Astrocyte (in vitro differentiated cells and primary cell): ENCODE measurements at regions not wholly inside any gene's neighbourhood (a gene's known extent, or its start where the extent isn't known, plus 50 kb on each side); places are given as distances from the start of the nearest gene placed in this dataset.

Experiments used
- DNase-seq: peaks from one replicate; pipeline ENCODE4 v3.0.0-alpha.2; 2010; ENCODE audit warnings: low read depth
- FAIRE-seq: peaks from 2 replicates; lab custom pipeline; 2011; peaks lifted over from hg19 to GRCh38; lab: Jason Lieb, UNC
- H2AFZ ChIP-seq: 2 replicates; pipeline ENCODE4 v1.6.0; 2012; ENCODE audit warnings: low read depth, low read length, inconsistent platforms
- H3K27ac ChIP-seq: 2 replicates; pipeline ENCODE4 v1.5.1; 2011; ENCODE audit warnings: low read depth, low read length, inconsistent platforms
- H3K27me3 ChIP-seq: 2 replicates; pipeline ENCODE4 v1.6.0; 2011; ENCODE audit warnings: low read length, inconsistent platforms; ENCODE audit not compliant: insufficient read depth
- H3K36me3 ChIP-seq: 2 replicates; pipeline ENCODE4 v1.5.1; 2011; ENCODE audit warnings: low read length, inconsistent platforms; ENCODE audit not compliant: insufficient read depth
- H3K4me1 ChIP-seq: 2 replicates; pipeline ENCODE4 v1.5.1; 2011; ENCODE audit warnings: low read length, inconsistent platforms; ENCODE audit not compliant: insufficient read depth
- H3K4me2 ChIP-seq: 2 replicates; pipeline ENCODE4 v1.6.0; 2012; ENCODE audit warnings: low read length, inconsistent platforms
- H3K4me3 ChIP-seq: 2 replicates; pipeline ENCODE4 v1.5.1; 2011; ENCODE audit warnings: low read depth, mild to moderate bottlenecking, low read length, inconsistent platforms; ENCODE audit not compliant: insufficient read depth
- H3K79me2 ChIP-seq: 2 replicates; pipeline ENCODE4 v1.6.0; 2012; ENCODE audit warnings: mild to moderate bottlenecking, low read length, inconsistent platforms; ENCODE audit not compliant: insufficient read depth
- H3K9ac ChIP-seq: 2 replicates; pipeline ENCODE4 v1.6.0; 2012; ENCODE audit warnings: mild to moderate bottlenecking, low read length, inconsistent platforms
- H3K9me3 ChIP-seq: 2 replicates; pipeline ENCODE4 v1.5.1; 2012; ENCODE audit warnings: low read depth, mild to moderate bottlenecking, low read length, inconsistent platforms; ENCODE audit not compliant: insufficient read depth
- H4K20me1 ChIP-seq: 2 replicates; pipeline ENCODE4 v1.6.0; 2012; ENCODE audit warnings: low read length, inconsistent platforms; ENCODE audit not compliant: insufficient read depth
- H3K27ac Mint-ChIP-seq: one replicate; pipeline ENCODE4 v1.8.0; 2021; ENCODE audit warnings: mild to moderate bottlenecking, mixed read lengths; ENCODE audit not compliant: unreplicated experiment
- H3K27me3 Mint-ChIP-seq: one replicate; pipeline ENCODE4 v1.8.0; 2021; ENCODE audit warnings: low read depth, mixed read lengths; ENCODE audit not compliant: unreplicated experiment
- H3K36me3 Mint-ChIP-seq: one replicate; pipeline ENCODE4 v1.8.0; 2021; ENCODE audit warnings: low read depth, mixed read lengths; ENCODE audit not compliant: unreplicated experiment
- H3K4me1 Mint-ChIP-seq: one replicate; pipeline ENCODE4 v1.8.0; 2021; ENCODE audit warnings: low read depth, mixed read lengths; ENCODE audit not compliant: unreplicated experiment
- H3K4me3 Mint-ChIP-seq: one replicate; pipeline ENCODE4 v1.8.0; 2021; ENCODE audit warnings: mild to moderate bottlenecking, moderate library complexity, mixed read lengths; ENCODE audit not compliant: unreplicated experiment
- H3K9me3 Mint-ChIP-seq: one replicate; pipeline ENCODE4 v1.8.0; 2021; ENCODE audit warnings: mild to moderate bottlenecking, mixed read lengths; ENCODE audit not compliant: unreplicated experiment
- CTCF ChIP-seq: IDR thresholded peaks from 2 replicates; pipeline ENCODE4 v1.5.1; 2011; ENCODE audit warnings: low read depth, mild to moderate bottlenecking, inconsistent platforms, low read length, moderate library complexity; ENCODE audit not compliant: insufficient read depth
- EZH2 ChIP-seq: IDR thresholded peaks from 2 replicates; pipeline ENCODE4 v1.6.1; 2012; ENCODE audit warnings: mild to moderate bottlenecking, low read length, inconsistent platforms; ENCODE audit not compliant: insufficient read depth

- Mint-ChIP-seq H3K4me1 (no peaks in the 10 kb centered on the region), H3K27me3 (peaks cover 3% of the 10 kb centered on the region), H3K36me3 (no peaks in the 10 kb centered on the region), H3K27ac (no peak overlapping the region), H3K9me3 (no peaks in the 10 kb centered on the region), H3K4me3 (no peak overlapping the region)
- Histone ChIP-seq H3K36me3 (no peaks in the 10 kb centered on the region), H3K79me2 (no peaks in the 10 kb centered on the region), H3K4me3 (no peak overlapping the region), H3K27me3 (no peaks in the 10 kb centered on the region), H4K20me1 (no peaks in the 10 kb centered on the region), H3K9me3 (peaks cover 3% of the 10 kb centered on the region), H3K27ac (no peak overlapping the region), H3K9ac (no peak overlapping the region), H3K4me1 (no peaks in the 10 kb centered on the region), H2AFZ (no peak overlapping the region), H3K4me2 (no peak overlapping the region)
- DNase-seq: no peak
- TF ChIP-seq EZH2: no peak
- TF ChIP-seq CTCF: no peak
- no peak for FAIRE-seq
Measured at GRCh38 chr9:75418518-75418917, 330.2 kb downstream of the OSTF1 start.

- Histone ChIP-seq H3K9ac (no peak overlapping the region), H3K79me2 (no peaks in the 10 kb centered on the region), H3K27ac (no peak overlapping the region), H4K20me1 (no peaks in the 10 kb centered on the region), H3K4me3 (no peak overlapping the region), H3K27me3 (no peaks in the 10 kb centered on the region), H3K36me3 (no peaks in the 10 kb centered on the region), H2AFZ (no peak overlapping the region), H3K9me3 (peaks cover 3% of the 10 kb centered on the region), H3K4me2 (no peak overlapping the region), H3K4me1 (no peaks in the 10 kb centered on the region)
- H3K36me3 Mint-ChIP-seq: no peaks in the 10 kb centered on the region
- H3K4me3 Mint-ChIP-seq: no peak overlapping the region
- H3K9me3 Mint-ChIP-seq: no peaks in the 10 kb centered on the region
- no peak for FAIRE-seq
- TF ChIP-seq EZH2: no peak
- TF ChIP-seq CTCF: no peak
- no peak for DNase-seq
- H3K27me3 Mint-ChIP-seq: peaks cover 12% of the 10 kb centered on the region
- no peaks in the 10 kb centered on the region for H3K4me1 Mint-ChIP-seq
- H3K27ac Mint-ChIP-seq: no peak overlapping the region
Measured at GRCh38 chr9:75422944-75423522, 334.7 kb downstream of the OSTF1 start.
